Endothelial cell of umbilical vein (primary cell): ENCODE measurements at regions not wholly inside any gene's neighbourhood (a gene's known extent, or its start where the extent isn't known, plus 50 kb on each side); places are given as distances from the start of the nearest gene placed in this dataset.

Experiments used
- BruUV-seq: library from RNA; stranded (reverse); fragments of 400-500 nt; replicated peaks from 2 replicates; lab custom pipeline; 2021; lab: Mats Ljungman, UMichigan
- CTCF ChIA-PET: fragments of 300-600, 350-600 bp; sonication (Branson Sonifier 250); formaldehyde crosslinking; loops from one replicate; lab custom pipeline; 2021; ENCODE audit warnings: antibody characterized with exemption, inconsistent platforms; lab: Charles Lee
- POLR2A ChIA-PET: fragments of 300-600, 350-600 bp; sonication (Branson Sonifier 250); formaldehyde crosslinking; loops from one replicate; lab custom pipeline; 2021; ENCODE audit warnings: antibody characterized with exemption, inconsistent platforms; lab: Charles Lee
- DNase-seq: peaks from one replicate; pipeline ENCODE4 v3.0.0-alpha.2; 2011; ENCODE audit warnings: low read depth, low spot score
- FAIRE-seq: peaks from 2 replicates; lab custom pipeline; 2011; peaks lifted over from hg19 to GRCh38; lab: Jason Lieb, UNC
- H2AFZ ChIP-seq: 2 replicates; pipeline ENCODE4 v1.6.0; 2012; ENCODE audit warnings: low read depth, low read length, control low read depth, inconsistent platforms
- H3K27ac ChIP-seq: 2 replicates; pipeline ENCODE4 v1.5.1; 2011; ENCODE audit warnings: low read depth, mild to moderate bottlenecking, control low read depth, low read length, moderate library complexity; ENCODE audit not compliant: insufficient read depth
- H3K27me3 ChIP-seq, 2 experiments: 2 replicates each; pipeline versions ENCODE4 v1.6.0 to v1.6.1; 2011; ENCODE audit warnings: low read length in 2 of 2, mixed read lengths in 1 of 2; ENCODE audit not compliant: control insufficient read depth in 2 of 2, insufficient read depth in 2 of 2
- H3K36me3 ChIP-seq, 2 experiments: 2 replicates in 1 of 2; 3 replicates in 1 of 2; pipeline ENCODE4 v1.5.1; 2011; ENCODE audit warnings: low read length in 2 of 2, mild to moderate bottlenecking in 1 of 2, moderate library complexity in 1 of 2; ENCODE audit not compliant: control insufficient read depth in 2 of 2, insufficient read depth in 2 of 2; ENCODE audit errors: extremely low read depth in 1 of 2
- H3K4me1 ChIP-seq: 3 replicates; pipeline ENCODE4 v1.5.1; 2011; ENCODE audit warnings: mild to moderate bottlenecking, low read length; ENCODE audit not compliant: control insufficient read depth, insufficient read depth; ENCODE audit errors: extremely low read depth
- H3K4me2 ChIP-seq: 2 replicates; pipeline ENCODE4 v1.6.1; 2011; ENCODE audit warnings: low read length, control low read depth, mixed read lengths; ENCODE audit not compliant: insufficient read depth
- H3K4me3 ChIP-seq, 3 experiments: fragments of 200-600 bp in 1 of 3; sonication (generic), shearing (Covaris generic) in 1 of 3; replicated peaks in 1 of 3; 2 replicates each; pipeline ENCODE4 v1.5.1; 2011 to 2016; ENCODE audit warnings: control low read depth in 3 of 3, low read length in 3 of 3, mild to moderate bottlenecking in 2 of 3, inconsistent platforms in 1 of 3, low read depth in 1 of 3, moderate library complexity in 1 of 3; ENCODE audit not compliant: insufficient read depth in 1 of 3
- H3K79me2 ChIP-seq: 2 replicates; pipeline ENCODE4 v1.6.0; 2012; ENCODE audit warnings: low read length, inconsistent platforms; ENCODE audit not compliant: control insufficient read depth, insufficient read depth
- H3K9ac ChIP-seq: replicated peaks from 2 replicates; pipeline ENCODE3; 2011; ENCODE audit warnings: low read length, control low read depth; ENCODE audit not compliant: insufficient read depth; ENCODE audit errors: extremely low read depth
- H3K9me1 ChIP-seq: replicated peaks from 3 replicates; pipeline ENCODE4 v1.6.0; 2011; ENCODE audit warnings: mild to moderate bottlenecking, low read length; ENCODE audit not compliant: control insufficient read depth, insufficient read depth; ENCODE audit errors: extremely low read depth
- H3K9me3 ChIP-seq: replicated peaks from 2 replicates; pipeline ENCODE4 v1.5.1; 2012; ENCODE audit warnings: low read length, inconsistent platforms; ENCODE audit not compliant: control insufficient read depth, insufficient read depth
- H4K20me1 ChIP-seq: replicated peaks from 2 replicates; pipeline ENCODE3; 2011; ENCODE audit warnings: mild to moderate bottlenecking, low read length; ENCODE audit not compliant: control insufficient read depth, insufficient read depth; ENCODE audit errors: extremely low read depth
- CTCF ChIP-seq, 2 donors: IDR thresholded peaks; 1 replicate in 1 of 2; 2 replicates in 1 of 2; pipeline ENCODE4 v1.5.1; 2011; ENCODE audit warnings: low read length in 2 of 2, mild to moderate bottlenecking in 2 of 2, moderate library complexity in 2 of 2, control low read depth in 1 of 2, inconsistent platforms in 1 of 2, low read depth in 1 of 2; ENCODE audit not compliant: insufficient read depth in 1 of 2; ENCODE audit errors: extremely low read depth in 1 of 2
- FOS ChIP-seq: IDR thresholded peaks from 2 replicates; pipeline ENCODE4 v1.6.1; 2011; ENCODE audit warnings: mild to moderate bottlenecking, low read length, moderate library complexity, borderline replicate concordance; ENCODE audit not compliant: insufficient read depth
- GATA2 ChIP-seq: IDR thresholded peaks from 2 replicates; pipeline ENCODE4 v1.7.0; 2011; ENCODE audit warnings: low read depth, mild to moderate bottlenecking, moderate library complexity, mixed read lengths, low read length; ENCODE audit not compliant: insufficient read length, insufficient read depth
- JUN ChIP-seq: IDR thresholded peaks from 2 replicates; pipeline ENCODE4 v1.6.1; 2011; ENCODE audit warnings: borderline replicate concordance, low read depth; ENCODE audit not compliant: insufficient read length, insufficient read depth
- MYC ChIP-seq: IDR thresholded peaks from one replicate; pipeline ENCODE4 v1.6.1; 2011; ENCODE audit warnings: mild to moderate bottlenecking, low read depth, low read length
- POLR2A ChIP-seq: IDR thresholded peaks from 2 replicates; pipeline ENCODE4 v1.6.1; 2012; ENCODE audit warnings: low read depth, mild to moderate bottlenecking, control low read depth, low read length
- POLR2AphosphoS5 ChIP-seq: IDR thresholded peaks from 2 replicates; pipeline ENCODE4 v1.6.1; 2012; ENCODE audit warnings: low read depth, mild to moderate bottlenecking, control low read depth, low read length, moderate library complexity; ENCODE audit not compliant: insufficient read depth
- dilution Hi-C: fragments of 300-500 bp; cut with MboI; formaldehyde crosslinking; loops from one replicate; pipeline ENCODE4 v1.15.0; 2019; ENCODE audit warnings: low sequenced_read_pairs; ENCODE audit not compliant: extremely low pct_ligation_motif_present
- intact Hi-C: fragments of 100-400 bp; cut with micrococcal nuclease; formaldehyde crosslinking; loops from one replicate; pipeline ENCODE4 v1.10.0; 2022
- TF ChIP-seq, protein P1 (sequence below): IDR thresholded peaks from 2 replicates; pipeline ENCODE4 v1.6.1; 2011; ENCODE audit not compliant: insufficient read depth, insufficient read length

DNA sequence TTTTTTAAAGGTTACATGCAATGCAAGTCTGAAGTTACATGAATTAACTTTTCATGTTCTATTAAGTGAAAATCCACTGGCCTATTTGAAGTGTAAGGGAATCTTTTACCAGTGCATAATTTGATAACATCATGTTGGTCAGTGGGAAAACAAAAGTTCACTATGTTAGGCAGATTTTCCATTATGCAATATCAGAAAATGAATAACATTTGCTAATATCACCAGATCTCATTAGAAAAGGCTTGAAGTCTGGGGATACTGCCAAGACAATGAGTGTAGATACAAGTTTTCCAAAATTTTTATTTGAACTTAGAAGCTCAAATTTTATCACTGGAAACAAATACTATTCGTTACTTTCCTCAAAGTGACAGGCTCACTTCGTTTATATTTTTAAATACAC is 296.4 kb upstream of the CDH4 start:
- Histone ChIP-seq H3K79me2 (no peaks in the 10 kb centered on the region), H3K4me2 (no peak overlapping the region), H4K20me1 (no peaks in the 10 kb centered on the region), H3K36me3 (no peaks in the 10 kb centered on the region), H3K9me3 (peaks cover 11% of the 10 kb centered on the region), H3K9me1 (no peaks in the 10 kb centered on the region), H3K4me1 (no peaks in the 10 kb centered on the region), H3K9ac (no peak overlapping the region), H3K4me3 (no peak overlapping the region), H2AFZ (no peak overlapping the region), H3K27me3 (no peaks in the 10 kb centered on the region), H3K27ac (no peak overlapping the region)
- BruUV-seq: no TSS peak
- intact Hi-C loops: no loop called here
- DNase-seq (no peak), FAIRE-seq (no peak)
- dilution Hi-C loops: no loop called here
- POLR2A ChIA-PET: no interaction called here
- CTCF ChIA-PET: no interaction called here
- TF ChIP-seq MYC (no peak), POLR2AphosphoS5 (no peak), FOS (no peak), POLR2A (no peak), GATA2 (no peak)
- TF ChIP-seq, protein P1, sequence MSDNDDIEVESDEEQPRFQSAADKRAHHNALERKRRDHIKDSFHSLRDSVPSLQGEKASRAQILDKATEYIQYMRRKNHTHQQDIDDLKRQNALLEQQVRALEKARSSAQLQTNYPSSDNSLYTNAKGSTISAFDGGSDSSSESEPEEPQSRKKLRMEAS: no peak

DNA sequence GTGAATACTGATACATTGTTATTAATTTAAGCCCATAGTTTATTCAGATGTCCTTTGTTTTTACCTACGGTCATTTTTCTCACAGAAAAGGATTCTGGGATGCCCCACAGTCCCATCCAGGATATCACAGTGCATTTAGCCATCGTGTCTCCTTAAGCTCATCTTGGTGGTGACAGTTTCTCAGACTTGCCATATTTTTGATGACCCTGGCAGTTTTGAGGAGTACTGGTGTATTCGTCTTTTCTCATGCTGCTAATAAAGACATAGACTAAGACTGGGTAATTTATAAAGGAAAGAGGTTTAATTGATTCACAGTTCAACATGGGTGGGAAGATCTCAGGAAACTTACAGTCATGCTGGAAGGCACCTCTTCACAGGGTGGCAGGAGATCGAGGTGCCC is 295.9 kb upstream of the CDH4 start:
- Histone ChIP-seq H3K9ac (no peak overlapping the region), H3K27me3 (no peaks in the 10 kb centered on the region), H3K4me2 (no peak overlapping the region), H3K36me3 (no peaks in the 10 kb centered on the region), H3K79me2 (no peaks in the 10 kb centered on the region), H3K9me3 (peaks cover 12% of the 10 kb centered on the region), H4K20me1 (no peaks in the 10 kb centered on the region), H3K4me3 (no peak overlapping the region), H3K9me1 (no peaks in the 10 kb centered on the region), H3K4me1 (no peaks in the 10 kb centered on the region), H2AFZ (no peak overlapping the region), H3K27ac (no peak overlapping the region)
- intact Hi-C loops (no loop called here), dilution Hi-C loops (no loop called here)
- no TSS peak for BruUV-seq
- TF ChIP-seq CTCF (IDR thresholded peaks at IDR 0.05; ENCODE audit: extremely low read depth in 1 of 2, insufficient read depth in 1 of 2, low read depth in 1 of 2, low read length in 2 of 2): no peak
- TF ChIP-seq MYC: no peak
- no peak for TF ChIP-seq JUN
- TF ChIP-seq, protein P1: no peak
- no peak for TF ChIP-seq POLR2AphosphoS5
- no peak for TF ChIP-seq POLR2A
- no peak for TF ChIP-seq GATA2
- TF ChIP-seq FOS: no peak
- FAIRE-seq (no peak), DNase-seq (no peak)
- CTCF ChIA-PET: no interaction called here
- POLR2A ChIA-PET: no interaction called here
